ENCODE measurements at regions not wholly inside any gene's neighbourhood (a gene's known extent, or its start where the extent isn't known, plus 50 kb on each side); places are given as distances from the start of the nearest gene placed in this dataset.

DNA sequence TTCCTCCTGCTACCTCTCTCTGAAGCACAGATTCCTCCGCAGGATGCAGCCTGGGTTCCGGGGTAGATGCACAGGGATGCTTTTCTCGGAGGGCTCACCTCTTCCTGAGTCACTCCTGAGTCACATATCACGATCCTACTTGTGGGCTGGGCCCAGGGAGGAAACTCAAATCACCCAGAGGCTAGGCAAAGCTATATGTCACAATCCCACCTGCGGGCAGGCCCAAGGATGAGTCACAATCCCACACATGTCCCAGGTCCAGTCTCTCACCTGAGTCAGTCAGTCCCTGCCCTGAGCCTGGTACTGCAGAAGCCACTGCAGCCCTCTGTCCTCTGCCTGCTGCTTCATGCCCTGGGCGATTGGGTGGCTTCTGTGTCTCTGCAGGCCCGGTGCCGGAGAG lies 149.0 kb upstream of the GSC start:
- H3K36me3 Mint-ChIP-seq (ENCODE audit: low read depth): no peaks in the 10 kb centered on the region
- intact Hi-C loops (cut with DNase I, micrococcal nuclease): no loop called here
- no peak for TF ChIP-seq CTCF (IDR thresholded peaks at IDR 0.05)
- Histone ChIP-seq H3K4me3 (ENCODE audit: low read length) (no peak overlapping the region), H3K36me3 (ENCODE audit: insufficient read depth, low read length) (no peaks in the 10 kb centered on the region), H3K4me1 (ENCODE audit: insufficient read depth, low read length) (no peaks in the 10 kb centered on the region), H3K27ac (ENCODE audit: low read depth in 1 of 2, low read length in 2 of 2) (no peak overlapping the region), H3K27me3 (ENCODE audit: control insufficient read depth in 1 of 2, insufficient read depth in 2 of 2, low read length in 2 of 2) (peaks cover 3 to 4% of the 10 kb centered on the region in 2 experiments), H3K9me3 (ENCODE audit: control insufficient read depth in 1 of 2, insufficient read depth in 1 of 2, low read length in 2 of 2) (peaks cover 0 to 4% of the 10 kb centered on the region in 2 experiments)
- CTCF ChIA-PET: no interaction called here
- DNase-seq (no peak), ATAC-seq (ENCODE audit: poor library complexity) (no peak)
- H3K27ac Mint-ChIP-seq: no peak overlapping the region
- peaks cover 14% of the 10 kb centered on the region for H3K27me3 Mint-ChIP-seq
- POLR2A ChIA-PET: no interaction called here
- no peaks in the 10 kb centered on the region for H3K9me3 Mint-ChIP-seq
- no peaks in the 10 kb centered on the region for H3K4me1 Mint-ChIP-seq (ENCODE audit: low read depth)
- no peak overlapping the region for H3K4me3 Mint-ChIP-seq

DNA sequence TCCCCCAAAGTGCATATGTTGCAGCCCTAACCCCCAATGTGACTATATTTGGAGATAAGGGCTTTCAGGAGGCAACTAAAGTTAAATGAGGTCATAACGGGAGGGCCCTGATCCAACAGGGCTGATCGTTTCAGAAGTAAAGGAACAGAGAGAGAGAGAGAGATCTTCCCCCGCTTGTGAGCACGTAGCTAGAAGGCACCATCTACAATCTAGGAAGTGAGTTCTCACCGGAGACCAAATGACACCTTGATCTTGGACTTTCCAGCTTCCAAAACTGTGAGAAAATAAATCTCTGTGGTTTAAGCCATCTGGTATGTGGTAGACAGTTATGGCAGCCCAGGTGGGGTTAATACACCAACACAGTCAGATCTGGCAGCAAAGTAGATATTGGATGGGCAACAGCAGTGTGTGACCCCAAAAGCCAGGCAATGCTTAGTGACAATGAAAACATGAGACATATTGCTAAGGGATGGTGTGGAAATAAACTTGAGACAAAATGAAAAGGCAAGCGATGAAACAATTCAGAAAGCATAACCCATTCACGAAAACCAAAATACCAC lies 147.2 kb upstream of the GSC start:
- no peaks in the 10 kb centered on the region for H3K4me1 Mint-ChIP-seq (ENCODE audit: low read depth)
- H3K27ac Mint-ChIP-seq: no peak overlapping the region

DNA sequence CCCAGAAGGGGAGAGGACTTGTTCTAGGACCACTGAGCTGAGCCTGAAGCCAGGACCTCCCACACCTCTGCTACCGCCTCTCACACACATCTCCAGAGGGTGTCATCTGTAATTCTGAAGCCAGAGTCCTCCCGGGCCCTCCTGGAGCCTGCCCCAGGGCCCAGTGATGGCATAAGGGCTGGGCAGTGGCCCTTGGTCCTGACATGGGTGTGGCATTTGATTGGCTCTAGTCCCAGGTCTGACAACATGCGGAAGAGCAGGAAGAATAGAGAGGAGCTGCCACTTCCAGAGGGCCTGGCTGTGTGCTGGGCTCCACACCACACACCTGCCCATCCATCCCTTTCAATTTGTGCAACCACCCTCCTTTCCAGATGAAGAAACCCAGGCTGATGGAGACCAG lies 144.3 kb upstream of the GSC start:
- Histone ChIP-seq H3K4me3 (ENCODE audit: low read length) (no peak overlapping the region), H3K27ac (ENCODE audit: low read depth in 1 of 2, low read length in 2 of 2) (no peak overlapping the region), H3K27me3 (ENCODE audit: control insufficient read depth in 1 of 2, insufficient read depth in 2 of 2, low read length in 2 of 2) (peaks cover 0 to 3% of the 10 kb centered on the region in 2 experiments), H3K4me1 (ENCODE audit: insufficient read depth, low read length) (no peaks in the 10 kb centered on the region), H3K36me3 (ENCODE audit: insufficient read depth, low read length) (no peaks in the 10 kb centered on the region), H3K9me3 (ENCODE audit: control insufficient read depth in 1 of 2, insufficient read depth in 1 of 2, low read length in 2 of 2) (peaks cover 0 to 4% of the 10 kb centered on the region in 2 experiments)
- Mint-ChIP-seq H3K4me1 (ENCODE audit: low read depth) (no peaks in the 10 kb centered on the region), H3K9me3 (peaks cover 4% of the 10 kb centered on the region), H3K4me3 (no peak overlapping the region), H3K36me3 (ENCODE audit: low read depth) (no peaks in the 10 kb centered on the region), H3K27me3 (peaks cover 19% of the 10 kb centered on the region), H3K27ac (no peak overlapping the region)
- CTCF ChIA-PET: no interaction called here
- POLR2A ChIA-PET: no interaction called here
- no peak for ATAC-seq (ENCODE audit: poor library complexity)
- TF ChIP-seq CTCF (IDR thresholded peaks at IDR 0.05): no peak
- intact Hi-C loops (cut with DNase I, micrococcal nuclease): no loop called here
- DNase-seq: no peak

More for the DNA sequence above, 147.2 kb upstream of the GSC start:
- POLR2A ChIA-PET: no interaction called here
- Histone ChIP-seq H3K27me3 (ENCODE audit: control insufficient read depth in 1 of 2, insufficient read depth in 2 of 2, low read length in 2 of 2) (peaks cover 3 to 4% of the 10 kb centered on the region in 2 experiments), H3K36me3 (ENCODE audit: insufficient read depth, low read length) (no peaks in the 10 kb centered on the region), H3K27ac (ENCODE audit: low read depth in 1 of 2, low read length in 2 of 2) (no peak overlapping the region), H3K4me3 (ENCODE audit: low read length) (no peak overlapping the region), H3K4me1 (ENCODE audit: insufficient read depth, low read length) (no peaks in the 10 kb centered on the region), H3K9me3 (ENCODE audit: control insufficient read depth in 1 of 2, insufficient read depth in 1 of 2, low read length in 2 of 2) (peaks cover 0 to 4% of the 10 kb centered on the region in 2 experiments)
- CTCF ChIA-PET: no interaction called here
- Mint-ChIP-seq H3K4me3 (no peak overlapping the region), H3K27me3 (peaks cover 20% of the 10 kb centered on the region), H3K9me3 (no peaks in the 10 kb centered on the region), H3K36me3 (ENCODE audit: low read depth) (no peaks in the 10 kb centered on the region)
- no peak for TF ChIP-seq CTCF (IDR thresholded peaks at IDR 0.05)
- ATAC-seq (ENCODE audit: poor library complexity) (no peak), DNase-seq (no peak)
- intact Hi-C loops (cut with DNase I, micrococcal nuclease): no loop called here
